Liver (tissue), 8 donors: ENCODE measurements at regions not wholly inside any gene's neighbourhood (a gene's known extent, or its start where the extent isn't known, plus 50 kb on each side); places are given as distances from the start of the nearest gene placed in this dataset.

Experiments used
- DNase-seq: peaks from one replicate; pipeline ENCODE4 v3.0.0-alpha.2; 2017; ENCODE audit warnings: low spot score
- H3K27ac ChIP-seq, 2 donors: one replicate each; pipeline ENCODE4 v1.7.0; 2013; ENCODE audit warnings: inconsistent platforms in 2 of 2, low read length in 2 of 2, control low read depth in 1 of 2, low read depth in 1 of 2, mild to moderate bottlenecking in 1 of 2
- H3K27me3 ChIP-seq, 4 donors: one replicate each; pipeline versions ENCODE4 v1.6.1 to v1.7.0; 2013; ENCODE audit warnings: low read length in 3 of 4, inconsistent platforms in 1 of 4, mild to moderate bottlenecking in 1 of 4, moderate library complexity in 1 of 4; ENCODE audit not compliant: control insufficient read depth in 4 of 4, insufficient read depth in 4 of 4
- H3K36me3 ChIP-seq, 4 donors: one replicate each; pipeline versions ENCODE4 v1.6.1 to v1.7.0; 2013; ENCODE audit warnings: low read length in 3 of 4, mild to moderate bottlenecking in 3 of 4, low read depth in 1 of 4, moderate library complexity in 1 of 4; ENCODE audit not compliant: control insufficient read depth in 4 of 4, insufficient read depth in 3 of 4
- H3K4me1 ChIP-seq, 4 donors: one replicate each; pipeline versions ENCODE4 v1.6.1 to v1.7.0; 2013; ENCODE audit warnings: low read length in 3 of 4, mild to moderate bottlenecking in 3 of 4, moderate library complexity in 1 of 4; ENCODE audit not compliant: control insufficient read depth in 4 of 4, insufficient read depth in 4 of 4
- H3K4me3 ChIP-seq, 3 donors: one replicate each; pipeline versions ENCODE4 v1.6.1 to v1.7.0; 2013; ENCODE audit warnings: low read length in 3 of 3, control low read depth in 1 of 3, low read depth in 1 of 3, mild to moderate bottlenecking in 1 of 3
- H3K9ac ChIP-seq, 2 donors: one replicate each; pipeline ENCODE4 v1.7.0; 2013; ENCODE audit warnings: low read length in 2 of 2, mild to moderate bottlenecking in 2 of 2, moderate library complexity in 2 of 2, control low read depth in 1 of 2, low read depth in 1 of 2
- H3K9me3 ChIP-seq, 4 donors: one replicate each; pipeline versions ENCODE4 v1.6.1 to v1.7.0; 2013; ENCODE audit warnings: low read length in 3 of 4; ENCODE audit not compliant: control insufficient read depth in 4 of 4
- EGR1 ChIP-seq, 2 donors: IDR thresholded peaks; 2 replicates each; pipeline ENCODE4 v1.6.1; 2016 to 2018; ENCODE audit warnings: antibody characterized with exemption in 2 of 2, low read depth in 2 of 2
- FOXA1 ChIP-seq: IDR thresholded peaks from 2 replicates; pipeline ENCODE4 v1.6.1; 2016; ENCODE audit warnings: antibody characterized with exemption
- FOXA2 ChIP-seq: IDR thresholded peaks from 2 replicates; pipeline ENCODE4 v1.6.1; 2016; ENCODE audit warnings: antibody characterized with exemption
- GABPA ChIP-seq, 2 donors: IDR thresholded peaks in 1 of 2; conservative IDR thresholded peaks in 1 of 2; 2 replicates each; pipeline ENCODE4 v1.6.1; 2016; ENCODE audit warnings: antibody characterized with exemption in 2 of 2, mild to moderate bottlenecking in 1 of 2, moderate library complexity in 1 of 2
- HNF4A ChIP-seq, 2 donors: conservative IDR thresholded peaks; 2 replicates each; pipeline ENCODE4 v1.6.1; 2016; ENCODE audit warnings: antibody characterized with exemption in 2 of 2, mild to moderate bottlenecking in 2 of 2
- HNF4G ChIP-seq: IDR thresholded peaks from 2 replicates; pipeline ENCODE4 v1.6.1; 2016; ENCODE audit warnings: antibody characterized with exemption
- JUND ChIP-seq, 2 donors: IDR thresholded peaks; 2 replicates each; pipeline ENCODE4 v1.6.1; 2016; ENCODE audit warnings: antibody characterized with exemption in 2 of 2
- MAX ChIP-seq: IDR thresholded peaks from 2 replicates; pipeline ENCODE4 v1.6.1; 2016; ENCODE audit warnings: antibody characterized with exemption
- NR2F2 ChIP-seq: IDR thresholded peaks from 2 replicates; pipeline ENCODE4 v1.6.1; 2016; ENCODE audit warnings: antibody characterized with exemption
- RAD21 ChIP-seq, 2 donors: IDR thresholded peaks; 2 replicates each; pipeline ENCODE4 v1.6.1; 2016; ENCODE audit warnings: antibody characterized with exemption in 2 of 2, mild to moderate bottlenecking in 2 of 2
- REST ChIP-seq: IDR thresholded peaks from 2 replicates; pipeline ENCODE4 v1.6.1; 2016; ENCODE audit warnings: antibody characterized with exemption, mild to moderate bottlenecking
- RXRA ChIP-seq, 2 donors: IDR thresholded peaks; 2 replicates each; pipeline ENCODE4 v1.6.1; 2017 to 2018; ENCODE audit warnings: antibody characterized with exemption in 2 of 2, mild to moderate bottlenecking in 1 of 2
- SP1 ChIP-seq: IDR thresholded peaks from 2 replicates; pipeline ENCODE4 v1.6.1; 2018; ENCODE audit warnings: antibody characterized with exemption, mild to moderate bottlenecking
- TAF1 ChIP-seq: conservative IDR thresholded peaks from 2 replicates; pipeline ENCODE4 v1.6.1; 2016; ENCODE audit warnings: antibody characterized with exemption, mild to moderate bottlenecking
- YY1 ChIP-seq: IDR thresholded peaks from 2 replicates; pipeline ENCODE4 v1.6.1; 2016; ENCODE audit warnings: antibody characterized with exemption, mild to moderate bottlenecking
- ZBTB33 ChIP-seq: IDR thresholded peaks from 2 replicates; pipeline ENCODE4 v1.6.1; 2016; ENCODE audit warnings: antibody characterized with exemption
- WGBS: extraction: QIAGEN DNeasy Blood & Tissue Kit; methylation state at CpG from one replicate; pipeline ENCODE4 v1.1.7; 2013; 5-methylcytosine and 5-hydroxymethylcytosine counted together
- TF ChIP-seq, protein P1 (sequence below): fragments of 150-350 bp; IDR thresholded peaks from 2 replicates; pipeline ENCODE4 v1.5.1; 2017; ENCODE audit warnings: improper control_type of control experiment, low read depth, low read length; ENCODE audit not compliant: missing input control
- TF ChIP-seq, protein P2 (sequence below): IDR thresholded peaks from 2 replicates; pipeline ENCODE4 v1.6.1; 2016; ENCODE audit warnings: antibody characterized with exemption
- donor health status: healthy.
- donor health status: healthy.
- donor health status: healthy.
- donor health status: healthy.
- donor health status: healthy.

DNA sequence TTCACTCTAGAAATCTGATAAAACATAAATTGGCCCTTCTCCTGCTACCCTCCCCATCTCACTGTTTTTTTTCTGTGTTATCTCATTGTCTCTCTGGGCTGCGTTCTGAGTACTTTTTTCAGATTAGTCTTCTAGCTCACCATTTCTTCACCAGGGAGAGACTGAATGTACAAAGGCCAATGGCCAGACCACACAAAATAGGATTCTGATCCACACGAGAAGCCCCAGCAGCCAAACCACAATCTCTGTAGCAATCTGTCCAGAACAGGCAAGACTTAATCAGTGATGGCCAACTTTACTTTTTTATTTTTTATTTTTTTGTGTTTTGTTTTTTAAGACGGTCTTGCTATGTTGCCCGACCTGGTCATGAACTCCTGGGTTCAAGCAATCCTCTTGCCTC lies 55.9 kb upstream of the PAPSS2 start (continued):
- TF ChIP-seq, protein P1, sequence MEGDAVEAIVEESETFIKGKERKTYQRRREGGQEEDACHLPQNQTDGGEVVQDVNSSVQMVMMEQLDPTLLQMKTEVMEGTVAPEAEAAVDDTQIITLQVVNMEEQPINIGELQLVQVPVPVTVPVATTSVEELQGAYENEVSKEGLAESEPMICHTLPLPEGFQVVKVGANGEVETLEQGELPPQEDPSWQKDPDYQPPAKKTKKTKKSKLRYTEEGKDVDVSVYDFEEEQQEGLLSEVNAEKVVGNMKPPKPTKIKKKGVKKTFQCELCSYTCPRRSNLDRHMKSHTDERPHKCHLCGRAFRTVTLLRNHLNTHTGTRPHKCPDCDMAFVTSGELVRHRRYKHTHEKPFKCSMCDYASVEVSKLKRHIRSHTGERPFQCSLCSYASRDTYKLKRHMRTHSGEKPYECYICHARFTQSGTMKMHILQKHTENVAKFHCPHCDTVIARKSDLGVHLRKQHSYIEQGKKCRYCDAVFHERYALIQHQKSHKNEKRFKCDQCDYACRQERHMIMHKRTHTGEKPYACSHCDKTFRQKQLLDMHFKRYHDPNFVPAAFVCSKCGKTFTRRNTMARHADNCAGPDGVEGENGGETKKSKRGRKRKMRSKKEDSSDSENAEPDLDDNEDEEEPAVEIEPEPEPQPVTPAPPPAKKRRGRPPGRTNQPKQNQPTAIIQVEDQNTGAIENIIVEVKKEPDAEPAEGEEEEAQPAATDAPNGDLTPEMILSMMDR, result no peak

- no peaks in the 10 kb centered on the region for H3K36me3 ChIP-seq
- H3K9ac ChIP-seq, result no peak overlapping the region
- no peak for DNase-seq
- 74% methylated on average over 4 of the region's 4 CpGs for WGBS
- peak overlapping the region in 1 of 2 donors; percentile 37 for H3K27ac ChIP-seq
- TF ChIP-seq RXRA (IDR thresholded peaks at IDR 0.05) (no peak), FOXA1 (no peak), MAX (no peak), YY1 (no peak), RAD21 (IDR thresholded peaks at IDR 0.05) (no peak), FOXA2 (no peak), SP1 (no peak), JUND (IDR thresholded peaks at IDR 0.05) (no peak), TAF1 (no peak), HNF4G (no peak), GABPA (IDR thresholded peaks at IDR 0.05 in 1 of 2, conservative IDR thresholded peaks at IDR 0.05 in 1 of 2) (no peak), NR2F2 (no peak), HNF4A (conservative IDR thresholded peaks at IDR 0.05) (no peak), ZBTB33 (no peak), EGR1 (IDR thresholded peaks at IDR 0.05; ENCODE audit: low read depth in 2 of 2) (no peak), REST (no peak)
- TF ChIP-seq, protein P1, result no peak
- TF ChIP-seq, protein P2, sequence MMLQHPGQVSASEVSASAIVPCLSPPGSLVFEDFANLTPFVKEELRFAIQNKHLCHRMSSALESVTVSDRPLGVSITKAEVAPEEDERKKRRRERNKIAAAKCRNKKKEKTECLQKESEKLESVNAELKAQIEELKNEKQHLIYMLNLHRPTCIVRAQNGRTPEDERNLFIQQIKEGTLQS, result no peak
- H3K9me3 ChIP-seq, result no peaks in the 10 kb centered on the region
- peaks cover 0 to 7% (median 3%) of the 10 kb centered on the region in 4 donors for H3K4me1 ChIP-seq
- H3K4me3 ChIP-seq, result no peak overlapping the region
- no peaks in the 10 kb centered on the region for H3K27me3 ChIP-seq
Measured at GRCh38 chr10:87605628-87606251, 53.9 kb upstream of the PAPSS2 start.
